Keratinocyte (primary cell): ENCODE measurements at regions not wholly inside any gene's neighbourhood (a gene's known extent, or its start where the extent isn't known, plus 50 kb on each side); places are given as distances from the start of the nearest gene placed in this dataset.

Experiments used
- CTCF ChIP-seq, 3 experiments: IDR thresholded peaks in 1 of 3; conservative IDR thresholded peaks in 1 of 3; optimal IDR thresholded peaks in 1 of 3; 2 replicates in 2 of 3; 3 replicates in 1 of 3; pipeline versions ENCODE3 to v1.5.1; 2011; ENCODE audit warnings: low read length in 3 of 3, mild to moderate bottlenecking in 3 of 3, moderate library complexity in 2 of 3, control low read depth in 1 of 3, inconsistent platforms in 1 of 3; ENCODE audit not compliant: insufficient read depth in 2 of 3; ENCODE audit errors: extremely low read depth in 1 of 3
- EZH2 ChIP-seq: IDR thresholded peaks from one replicate; pipeline ENCODE4 v1.6.1; 2012; ENCODE audit warnings: inconsistent platforms, mild to moderate bottlenecking, low read length, moderate library complexity

DNA sequence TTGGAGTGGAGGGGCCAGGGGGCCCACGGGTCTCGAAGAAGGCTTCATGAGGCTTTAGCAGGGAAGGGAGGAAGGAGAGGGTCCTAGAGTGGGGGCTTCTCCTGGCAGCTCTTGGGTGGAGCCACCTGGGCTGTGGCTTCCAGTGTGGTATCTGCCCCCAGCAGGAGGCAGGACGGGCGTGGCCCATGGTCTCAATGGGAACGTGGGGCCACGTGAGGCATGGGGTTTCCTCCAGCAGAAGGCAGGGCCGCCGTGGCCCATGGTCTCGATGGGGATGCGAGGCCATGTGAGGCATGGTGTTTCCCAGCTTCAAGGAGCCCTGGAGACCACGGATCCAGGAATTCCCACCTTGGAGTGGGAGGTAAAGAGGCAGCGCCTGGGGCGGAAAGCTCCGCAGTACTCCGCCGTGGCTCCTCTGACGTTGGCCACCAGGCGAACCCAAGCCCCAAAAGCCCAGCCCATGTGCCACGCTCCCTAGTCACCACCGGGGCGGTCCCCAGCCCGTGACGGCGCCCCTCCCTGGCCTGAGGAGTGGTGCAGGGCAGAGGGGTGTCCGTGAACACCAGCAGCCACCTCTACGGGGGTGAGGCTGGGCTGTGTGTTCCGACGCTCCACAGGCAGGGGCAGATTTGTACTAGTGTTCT, 62.0 kb upstream of the GATA5 start:
- TF ChIP-seq CTCF (optimal IDR thresholded peaks at IDR 0.05 in 1 of 3, IDR thresholded peaks at IDR 0.05 in 1 of 3, conservative IDR thresholded peaks at IDR 0.05 in 1 of 3; ENCODE audit: extremely low read depth in 1 of 3, insufficient read depth in 2 of 3, low read length in 3 of 3) (no peak), EZH2 (no peak)
